ENCODE measurements at regions not wholly inside any gene's neighbourhood (a gene's known extent, or its start where the extent isn't known, plus 50 kb on each side); places are given as distances from the start of the nearest gene placed in this dataset.

- Histone ChIP-seq H3K36me3 (ENCODE audit: control insufficient read depth in 4 of 4, insufficient read depth in 4 of 4, low read length in 4 of 4) (no peaks in the 10 kb centered on the region), H3K9ac (ENCODE audit: insufficient read depth in 1 of 2, low read length in 2 of 2) (no peak overlapping the region), H3K27ac (ENCODE audit: low read depth in 1 of 2, low read length in 1 of 2) (no peak overlapping the region), H3K4me1 (ENCODE audit: control insufficient read depth in 5 of 5, insufficient read depth in 5 of 5, low read length in 5 of 5) (no peaks in the 10 kb centered on the region), H3K27me3 (ENCODE audit: control insufficient read depth in 3 of 3, insufficient read depth in 3 of 3, low read length in 2 of 3) (no peaks in the 10 kb centered on the region), H3K4me3 (no peak overlapping the region), H3K9me3 (ENCODE audit: control insufficient read depth in 4 of 4, insufficient read depth in 3 of 4, low read length in 3 of 4) (peaks cover 0 to 5% (median 2%) of the 10 kb centered on the region in 4 donors)
- ATAC-seq (ENCODE audit: insufficient read depth, low FRiP score) (no peak), DNase-seq (no peak)
- WGBS, 2 donors = 86 to 97% methylated on average over 3 of the region's 3 CpGs
- TF ChIP-seq CTCF (IDR thresholded peaks at IDR 0.05; ENCODE audit: control extremely low read depth, extremely low read depth) = no peak
Measured at GRCh38 chr21:28317177-28317950, 675.3 kb downstream of the LTN1 start.

GRCh38 chr21:28311411-28312190 lies 681.1 kb downstream of the LTN1 start:
- Histone ChIP-seq H3K9ac (ENCODE audit: insufficient read depth in 1 of 2, low read length in 2 of 2) (no peak overlapping the region), H3K27me3 (ENCODE audit: control insufficient read depth in 3 of 3, insufficient read depth in 3 of 3, low read length in 2 of 3) (no peaks in the 10 kb centered on the region), H3K36me3 (ENCODE audit: control insufficient read depth in 4 of 4, insufficient read depth in 4 of 4, low read length in 4 of 4) (no peaks in the 10 kb centered on the region), H3K27ac (ENCODE audit: low read depth in 1 of 2, low read length in 1 of 2) (no peak overlapping the region), H3K9me3 (ENCODE audit: control insufficient read depth in 4 of 4, insufficient read depth in 3 of 4, low read length in 3 of 4) (peaks cover 0 to 3% (median under 1%) of the 10 kb centered on the region in 4 donors), H3K4me3 (no peak overlapping the region), H3K4me1 (ENCODE audit: control insufficient read depth in 5 of 5, insufficient read depth in 5 of 5, low read length in 5 of 5) (peaks cover 0 to 6% (median 0%) of the 10 kb centered on the region in 5 donors)
- DNase-seq = peak in 2 of 3 donors; percentile 67 to 83
- no peak for ATAC-seq (ENCODE audit: insufficient read depth, low FRiP score)
- 83 to 91% methylated on average over 2 of the region's 2 CpGs for WGBS, 2 donors
- TF ChIP-seq CTCF (IDR thresholded peaks at IDR 0.05; ENCODE audit: control extremely low read depth, extremely low read depth) = no peak

- H3K9me3 ChIP-seq (ENCODE audit: control insufficient read depth in 4 of 4, insufficient read depth in 3 of 4, low read length in 3 of 4) = peaks cover 0 to 3% (median under 1%) of the 10 kb centered on the region in 4 donors
- no peak for ATAC-seq (ENCODE audit: insufficient read depth, low FRiP score)
- DNase-seq = no peak
Measured at GRCh38 chr21:28310711-28311110, 682.0 kb downstream of the LTN1 start.

More at GRCh38 chr21:28310711-28311110, 682.0 kb downstream of the LTN1 start:
- Histone ChIP-seq H3K4me3 (no peak overlapping the region), H3K9ac (ENCODE audit: insufficient read depth in 1 of 2, low read length in 2 of 2) (no peak overlapping the region), H3K36me3 (ENCODE audit: control insufficient read depth in 4 of 4, insufficient read depth in 4 of 4, low read length in 4 of 4) (no peaks in the 10 kb centered on the region), H3K27me3 (ENCODE audit: control insufficient read depth in 3 of 3, insufficient read depth in 3 of 3, low read length in 2 of 3) (no peaks in the 10 kb centered on the region), H3K4me1 (ENCODE audit: control insufficient read depth in 5 of 5, insufficient read depth in 5 of 5, low read length in 5 of 5) (peaks cover 0 to 6% (median 0%) of the 10 kb centered on the region in 5 donors), H3K27ac (ENCODE audit: low read depth in 1 of 2, low read length in 1 of 2) (no peak overlapping the region)
- TF ChIP-seq CTCF (IDR thresholded peaks at IDR 0.05; ENCODE audit: control extremely low read depth, extremely low read depth) = no peak

Measured in lung (tissue), 11 donors.